CD14-positive monocyte (primary cell): ENCODE measurements at regions not wholly inside any gene's neighbourhood (a gene's known extent, or its start where the extent isn't known, plus 50 kb on each side); places are given as distances from the start of the nearest gene placed in this dataset.

Source experiments
- DNase-seq, 3 donors: peaks; one replicate each; pipeline ENCODE4 v3.0.0-alpha.2; 2011 to 2022
- H2AFZ ChIP-seq: 2 replicates; pipeline ENCODE4 v1.6.0; 2012; ENCODE audit warnings: mild to moderate bottlenecking, low read depth, low read length, inconsistent platforms; ENCODE audit not compliant: insufficient read depth, poor library complexity, severe bottlenecking
- H3K27ac ChIP-seq, 2 donors: 1 replicate in 1 of 2; 2 replicates in 1 of 2; pipeline ENCODE4 v1.5.1; 2012 to 2013; ENCODE audit warnings: low read length in 2 of 2, control low read depth in 1 of 2, inconsistent platforms in 1 of 2, low read depth in 1 of 2, mild to moderate bottlenecking in 1 of 2
- H3K27me3 ChIP-seq, 2 donors: one replicate each; pipeline versions ENCODE4 v1.6.0 to v1.6.1; 2011 to 2013; ENCODE audit warnings: low read length in 2 of 2; ENCODE audit not compliant: control insufficient read depth in 2 of 2, insufficient read depth in 2 of 2
- H3K36me3 ChIP-seq, 2 donors: replicated peaks in 1 of 2; 1 replicate in 1 of 2; 2 replicates in 1 of 2; pipeline versions ENCODE4 v1.5.1 to v1.6.1; 2012 to 2013; ENCODE audit warnings: low read length in 2 of 2, control low read depth in 1 of 2, inconsistent platforms in 1 of 2, mild to moderate bottlenecking in 1 of 2; ENCODE audit not compliant: insufficient read depth in 2 of 2, control insufficient read depth in 1 of 2
- H3K4me1 ChIP-seq, 2 donors: 1 replicate in 1 of 2; 2 replicates in 1 of 2; pipeline versions ENCODE4 v1.5.1 to v1.6.1; 2012 to 2013; ENCODE audit warnings: low read length in 2 of 2, control low read depth in 1 of 2, inconsistent platforms in 1 of 2, mild to moderate bottlenecking in 1 of 2, moderate library complexity in 1 of 2; ENCODE audit not compliant: insufficient read depth in 2 of 2, control insufficient read depth in 1 of 2
- H3K4me2 ChIP-seq: replicated peaks from 2 replicates; pipeline ENCODE3; 2012; ENCODE audit warnings: low read length, moderate library complexity, mild to moderate bottlenecking; ENCODE audit not compliant: poor library complexity, severe bottlenecking; ENCODE audit errors: extremely low read depth
- H3K4me3 ChIP-seq, 3 experiments: fragments of 200-600 bp in 1 of 3; sonication (generic) in 1 of 3; replicated peaks in 1 of 3; 1 replicate in 2 of 3; 2 replicates in 1 of 3; pipeline ENCODE4 v1.5.1; 2011 to 2013; ENCODE audit warnings: low read length in 3 of 3, mild to moderate bottlenecking in 3 of 3, control low read depth in 2 of 3, low read depth in 2 of 3, inconsistent platforms in 1 of 3, moderate library complexity in 1 of 3
- H3K79me2 ChIP-seq: 2 replicates; pipeline ENCODE4 v1.6.0; 2012; ENCODE audit warnings: mild to moderate bottlenecking, control low read depth, inconsistent platforms, low read length, moderate library complexity; ENCODE audit not compliant: insufficient read depth
- H3K9ac ChIP-seq: 2 replicates; pipeline ENCODE4 v1.6.0; 2017; ENCODE audit warnings: low read length, mild to moderate bottlenecking; ENCODE audit not compliant: insufficient read depth, poor library complexity, severe bottlenecking
- H3K9me3 ChIP-seq, 2 donors: replicated peaks in 1 of 2; 1 replicate in 1 of 2; 2 replicates in 1 of 2; pipeline versions ENCODE4 v1.5.1 to v1.6.1; 2012 to 2013; ENCODE audit warnings: low read length in 2 of 2, control low read depth in 1 of 2; ENCODE audit not compliant: control insufficient read depth in 1 of 2, insufficient read depth in 1 of 2
- H4K20me1 ChIP-seq: 2 replicates; pipeline ENCODE4 v1.6.0; 2012; ENCODE audit warnings: mild to moderate bottlenecking, low read length, control low read depth, moderate library complexity; ENCODE audit not compliant: insufficient read depth
- H3K27ac Mint-ChIP-seq, 7 donors: one replicate each; pipeline ENCODE4 v1.8.0; 2020; ENCODE audit warnings: mild to moderate bottlenecking in 7 of 7, mixed read lengths in 7 of 7, moderate library complexity in 6 of 7, inconsistent platforms in 2 of 7
- H3K27me3 Mint-ChIP-seq, 3 donors: one replicate each; pipeline ENCODE4 v1.8.0; 2021 to 2022; ENCODE audit warnings: low read depth in 3 of 3, mild to moderate bottlenecking in 3 of 3, mixed read lengths in 3 of 3, moderate library complexity in 3 of 3, inconsistent platforms in 1 of 3
- H3K36me3 Mint-ChIP-seq, 2 donors: one replicate each; pipeline ENCODE4 v1.8.0; 2020; ENCODE audit warnings: mixed read lengths in 2 of 2, inconsistent platforms in 1 of 2, mild to moderate bottlenecking in 1 of 2
- H3K4me1 Mint-ChIP-seq: one replicate; pipeline ENCODE4 v1.8.0; 2020; ENCODE audit warnings: mild to moderate bottlenecking, mixed read lengths
- H3K4me3 Mint-ChIP-seq, 2 donors: one replicate each; pipeline ENCODE4 v1.8.0; 2020; ENCODE audit warnings: mild to moderate bottlenecking in 2 of 2, mixed read lengths in 2 of 2, moderate library complexity in 1 of 2
- H3K9me3 Mint-ChIP-seq, 7 donors: one replicate each; pipeline ENCODE4 v1.8.0; 2020 to 2022; ENCODE audit warnings: mixed read lengths in 7 of 7, mild to moderate bottlenecking in 6 of 7, moderate library complexity in 6 of 7, inconsistent platforms in 2 of 7
- CTCF ChIP-seq: fragments of 200-600 bp; IDR thresholded peaks from one replicate; pipeline ENCODE4 v1.8.0; 2022; ENCODE audit warnings: antibody characterized with exemption, mild to moderate bottlenecking
- WGBS: methylation state at CpG from one replicate; pipeline ENCODE4 v1.1.5; 2013; ENCODE audit warnings: missing lambda C conversion rate; ENCODE audit not compliant: insufficient coverage; 5-methylcytosine and 5-hydroxymethylcytosine counted together
- intact Hi-C, 2 donors: fragments of 100-400 bp; cut with micrococcal nuclease; formaldehyde crosslinking; loops; one replicate each; pipeline versions ENCODE4 v1.15.0 to v1.15.1; 2023

DNA sequence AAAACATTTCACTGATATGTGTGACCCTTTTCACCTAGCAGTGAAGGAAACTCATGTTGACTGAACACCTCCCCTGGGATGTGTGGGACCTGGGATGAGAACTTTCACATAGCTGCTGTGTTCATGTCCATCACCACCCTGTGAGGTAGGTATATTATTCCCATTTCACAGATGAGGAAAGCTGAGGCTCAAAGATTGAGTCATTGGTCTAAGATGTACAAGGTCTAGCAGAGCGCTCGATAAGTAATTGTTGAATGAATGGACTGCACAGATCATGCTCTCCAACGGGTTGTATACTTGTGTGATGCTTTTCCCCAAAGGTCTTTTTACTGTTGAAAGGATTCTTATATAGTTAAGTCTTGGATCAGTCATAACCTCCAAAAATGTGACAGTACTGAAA, 75.6 kb upstream of the TSC22D1 start:
- Histone ChIP-seq H3K36me3 (no peaks in the 10 kb centered on the region), H3K27me3 (no peaks in the 10 kb centered on the region), H3K27ac (no peak overlapping the region), H3K4me3 (no peak overlapping the region), H3K4me2 (no peak overlapping the region), H4K20me1 (no peaks in the 10 kb centered on the region), H3K9me3 (no peaks in the 10 kb centered on the region), H3K9ac (no peak overlapping the region), H2AFZ (no peak overlapping the region), H3K79me2 (no peaks in the 10 kb centered on the region), H3K4me1 (no peaks in the 10 kb centered on the region)
- no peak overlapping the region for H3K27ac Mint-ChIP-seq
- DNase-seq, result no peak
- H3K27me3 Mint-ChIP-seq, result peaks cover 0 to 9% (median 0%) of the 10 kb centered on the region in 3 donors
- H3K4me3 Mint-ChIP-seq, result no peak overlapping the region
- WGBS, result 95% methylated on average over 3 of the region's 3 CpGs
- TF ChIP-seq CTCF, result no peak
- no peaks in the 10 kb centered on the region for H3K4me1 Mint-ChIP-seq
- peaks cover 0 to 10% (median 0%) of the 10 kb centered on the region in 7 donors for H3K9me3 Mint-ChIP-seq
- intact Hi-C loops, result no loop called here
- no peaks in the 10 kb centered on the region for H3K36me3 Mint-ChIP-seq

DNA sequence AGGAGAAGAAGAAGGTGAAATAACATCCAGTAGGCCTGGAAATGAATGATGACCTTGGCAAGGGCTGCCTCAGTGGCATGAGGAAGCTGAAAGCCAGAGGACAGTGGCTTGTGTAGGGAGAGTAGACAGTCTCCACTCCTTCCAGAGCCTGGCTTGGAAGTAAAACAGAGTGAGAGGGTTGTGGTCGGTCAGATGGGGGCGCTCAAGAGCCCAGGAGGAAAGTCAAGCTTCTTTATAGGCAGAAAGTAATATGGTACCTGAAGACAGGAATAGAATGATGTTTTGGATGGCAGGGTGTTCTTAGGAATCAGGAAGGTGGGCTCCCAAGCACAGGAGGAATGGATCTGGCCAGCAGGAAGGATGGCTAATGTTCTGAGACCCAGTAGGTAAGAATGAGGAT, 75.1 kb upstream of the TSC22D1 start:
- Mint-ChIP-seq H3K9me3 (peaks cover 0 to 10% (median 0%) of the 10 kb centered on the region in 7 donors), H3K4me1 (no peaks in the 10 kb centered on the region), H3K27me3 (peaks cover 0 to 11% (median 0%) of the 10 kb centered on the region in 3 donors), H3K27ac (no peak overlapping the region), H3K36me3 (no peaks in the 10 kb centered on the region), H3K4me3 (no peak overlapping the region)
- no peaks in the 10 kb centered on the region for H3K27me3 ChIP-seq
- no peak for DNase-seq
- intact Hi-C loops, result no loop called here
- no peak overlapping the region for H3K9ac ChIP-seq
- H3K4me3 ChIP-seq, result no peak overlapping the region
- H3K9me3 ChIP-seq, result no peaks in the 10 kb centered on the region
- no peaks in the 10 kb centered on the region for H3K79me2 ChIP-seq
- no peaks in the 10 kb centered on the region for H4K20me1 ChIP-seq
- no peak overlapping the region for H3K27ac ChIP-seq
- no peaks in the 10 kb centered on the region for H3K36me3 ChIP-seq
- H3K4me1 ChIP-seq, result no peaks in the 10 kb centered on the region
- no peak overlapping the region for H3K4me2 ChIP-seq
- TF ChIP-seq CTCF, result no peak
- WGBS, result 78% methylated on average over 1 of the region's 2 CpGs
- no peak overlapping the region for H2AFZ ChIP-seq
